Colonic mucosa (tissue), 4 donors: ENCODE measurements at regions not wholly inside any gene's neighbourhood (a gene's known extent, or its start where the extent isn't known, plus 50 kb on each side); places are given as distances from the start of the nearest gene placed in this dataset.

Source experiments
- DNase-seq: peaks from one replicate; pipeline ENCODE4 v3.0.0-alpha.2; 2020
- H3K27ac ChIP-seq: fragments of 200-600 bp; one replicate; pipeline ENCODE4 v1.8.0; 2021
- H3K27me3 ChIP-seq: fragments of 200-600 bp; one replicate; pipeline ENCODE4 v1.8.0; 2021
- H3K36me3 ChIP-seq: fragments of 200-600 bp; one replicate; pipeline ENCODE4 v1.8.0; 2021
- H3K4me1 ChIP-seq: fragments of 200-600 bp; one replicate; pipeline ENCODE4 v1.8.0; 2021; ENCODE audit warnings: mild to moderate bottlenecking
- H3K4me3 ChIP-seq: fragments of 200-600 bp; one replicate; pipeline ENCODE4 v1.8.0; 2021
- H3K9ac ChIP-seq, 2 donors: one replicate each; pipeline ENCODE4 v1.7.0; 2013; ENCODE audit warnings: control low read depth in 2 of 2, low read depth in 2 of 2, low read length in 2 of 2
- H3K9me3 ChIP-seq: fragments of 200-600 bp; one replicate; pipeline ENCODE4 v1.8.0; 2021
- CTCF ChIP-seq: fragments of 200-600 bp; IDR thresholded peaks from one replicate; pipeline ENCODE4 v1.8.0; 2022; ENCODE audit warnings: antibody characterized with exemption, mild to moderate bottlenecking
- intact Hi-C: fragments of 100-400 bp; cut with DNase I; formaldehyde crosslinking; loops from one replicate; pipeline ENCODE4 v1.14.1; 2022
- donor health status: healthy.
- donor health status: DM: no; HTN: no; CAD: no.
- donor health status: DM: no; HTN: no; CAD: no.

DNA sequence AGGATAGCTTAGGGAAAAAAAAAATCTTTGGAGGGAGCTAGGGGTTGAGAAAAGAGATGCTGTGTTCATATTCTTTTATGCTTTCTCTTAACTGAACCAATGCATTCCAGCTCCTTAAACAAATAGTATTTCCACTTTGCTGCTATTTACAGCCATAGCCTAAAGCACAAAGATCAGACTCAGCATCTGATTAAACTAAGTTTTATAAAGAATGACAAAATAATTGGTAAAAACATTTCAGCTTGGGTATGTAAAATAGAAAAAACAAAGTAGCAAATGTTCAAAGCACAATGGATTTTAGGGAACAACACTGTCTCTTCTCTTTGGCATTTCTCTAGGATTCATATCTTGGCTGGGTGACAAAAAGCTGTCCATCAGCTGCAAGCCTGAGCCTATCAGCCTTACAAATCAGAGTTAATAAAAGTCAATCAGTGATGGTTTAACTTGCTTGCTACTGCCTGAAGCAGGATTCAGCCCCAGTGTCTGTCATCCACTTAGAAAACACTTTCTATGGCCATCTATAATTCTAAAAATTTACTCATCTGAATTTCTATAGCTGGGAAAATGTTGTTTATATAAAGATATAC, 232.1 kb upstream of the CDIN1 start:
- H3K36me3 ChIP-seq = no peaks in the 10 kb centered on the region
- no peaks in the 10 kb centered on the region for H3K27me3 ChIP-seq
- no peak overlapping the region for H3K27ac ChIP-seq
- H3K9ac ChIP-seq = no peak overlapping the region
- TF ChIP-seq CTCF = no peak
- H3K4me1 ChIP-seq = no peaks in the 10 kb centered on the region
- H3K9me3 ChIP-seq = no peaks in the 10 kb centered on the region
- DNase-seq = no peak
- intact Hi-C loops = no loop called here
- H3K4me3 ChIP-seq = no peak overlapping the region

DNA sequence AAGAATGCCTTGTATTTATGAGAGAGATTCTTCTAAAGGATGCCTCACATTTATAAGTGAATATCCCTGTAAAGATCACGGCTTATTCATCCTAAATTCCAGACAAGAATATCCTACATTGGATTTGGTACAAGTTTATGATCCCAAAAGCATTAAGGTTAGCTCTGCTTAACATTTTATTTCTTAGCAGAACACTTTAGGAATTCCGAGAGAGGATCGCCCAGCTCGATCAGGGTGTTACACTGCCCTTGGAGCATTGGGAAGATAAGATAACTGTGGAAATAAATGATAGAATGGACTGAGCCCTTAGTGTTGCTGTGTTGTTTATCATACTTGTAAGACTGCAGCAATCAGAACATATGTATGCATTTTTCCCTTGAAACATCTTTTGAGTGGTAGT, 223.0 kb upstream of the CDIN1 start:
- Histone ChIP-seq H3K36me3 (no peaks in the 10 kb centered on the region), H3K27ac (no peak overlapping the region), H3K9me3 (no peaks in the 10 kb centered on the region), H3K9ac (no peak overlapping the region), H3K4me3 (no peak overlapping the region), H3K4me1 (no peaks in the 10 kb centered on the region), H3K27me3 (no peaks in the 10 kb centered on the region)
- intact Hi-C loops = no loop called here
- no peak for DNase-seq
- TF ChIP-seq CTCF = no peak

DNA sequence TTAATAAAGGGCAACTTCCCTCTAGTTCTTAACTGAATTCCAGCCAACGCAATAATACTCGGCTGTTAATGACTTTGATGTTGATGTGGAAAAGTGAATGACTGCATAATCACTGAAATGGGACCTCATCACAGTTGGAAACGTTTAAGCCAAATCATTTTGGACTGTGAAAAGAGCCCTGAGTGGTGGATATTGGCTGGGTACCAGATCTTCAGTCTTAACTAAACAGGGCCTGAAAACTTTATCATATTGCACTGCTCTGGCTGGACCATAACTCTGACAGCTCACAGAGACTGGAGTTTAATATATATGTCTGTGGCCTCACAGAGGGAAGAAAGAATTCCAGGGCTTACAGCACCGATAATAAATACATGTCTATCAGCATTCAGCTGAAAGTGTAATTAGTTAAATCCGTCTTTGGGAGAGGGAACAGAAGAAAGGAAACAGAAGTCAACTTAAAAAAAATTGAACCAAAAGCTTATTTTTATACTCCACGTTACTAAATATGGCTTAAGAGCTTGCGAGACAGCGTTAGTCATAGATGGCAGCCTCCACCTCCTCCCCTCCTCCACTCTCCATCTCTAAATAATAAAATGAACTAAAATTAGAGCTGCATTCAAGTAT, 222.3 kb upstream of the CDIN1 start:
- Histone ChIP-seq H3K9me3 (no peaks in the 10 kb centered on the region), H3K4me1 (no peaks in the 10 kb centered on the region), H3K9ac (no peak overlapping the region), H3K27ac (no peak overlapping the region), H3K4me3 (no peak overlapping the region), H3K36me3 (no peaks in the 10 kb centered on the region), H3K27me3 (no peaks in the 10 kb centered on the region)
- DNase-seq = no peak
- TF ChIP-seq CTCF = no peak
- intact Hi-C loops = no loop called here

- no peaks in the 10 kb centered on the region for H3K36me3 ChIP-seq
- H3K9ac ChIP-seq = no peak overlapping the region
- H3K4me3 ChIP-seq = no peak overlapping the region
- no peak overlapping the region for H3K27ac ChIP-seq
- intact Hi-C loops = no loop called here
- no peak for TF ChIP-seq CTCF
- H3K9me3 ChIP-seq = no peaks in the 10 kb centered on the region
- no peaks in the 10 kb centered on the region for H3K27me3 ChIP-seq
- DNase-seq = no peak
- no peaks in the 10 kb centered on the region for H3K4me1 ChIP-seq
These were observed 221.3 kb upstream of the CDIN1 start for GRCh38 chr15:36358094-36358493.

GRCh38 chr15:36358523-36358922, 220.9 kb upstream of the CDIN1 start:
- no peaks in the 10 kb centered on the region for H3K36me3 ChIP-seq
- intact Hi-C loops = no loop called here

More at GRCh38 chr15:36358523-36358922, 220.9 kb upstream of the CDIN1 start:
- Histone ChIP-seq H3K4me3 (no peak overlapping the region), H3K9me3 (no peaks in the 10 kb centered on the region), H3K9ac (no peak overlapping the region), H3K27me3 (no peaks in the 10 kb centered on the region), H3K4me1 (no peaks in the 10 kb centered on the region), H3K27ac (no peak overlapping the region)
- DNase-seq = no peak
- no peak for TF ChIP-seq CTCF
